HG02798 (cell line): ENCODE measurements at regions not wholly inside any gene's neighbourhood (a gene's known extent, or its start where the extent isn't known, plus 50 kb on each side); places are given as distances from the start of the nearest gene placed in this dataset.

ENCODE experiments used
- ATAC-seq: cut with Tn5 transposase; IDR thresholded peaks from one replicate; pipeline ENCODE4 v1.9.1; 2021; ENCODE audit warnings: mild to moderate bottlenecking; ENCODE audit not compliant: unreplicated experiment, poor library complexity

GRCh38 chr6:81832304-81832703, 79.8 kb upstream of the TENT5A start:
- no peak for ATAC-seq

GRCh38 chr6:81831274-81831673, 78.8 kb upstream of the TENT5A start:
- ATAC-seq, result no peak

GRCh38 chr6:81826784-81827183, 74.3 kb upstream of the TENT5A start:
- no peak for ATAC-seq

- ATAC-seq, result no peak
Observed at GRCh38 chr6:81822568-81822967, 70.1 kb upstream of the TENT5A start.

GRCh38 chr6:81821449-81821848, 69.0 kb upstream of the TENT5A start:
- ATAC-seq, result no peak

GRCh38 chr6:81820980-81821379, 68.5 kb upstream of the TENT5A start:
- ATAC-seq, result peak; percentile 48

GRCh38 chr6:81820422-81820821, 67.9 kb upstream of the TENT5A start:
- no peak for ATAC-seq

- ATAC-seq, result no peak
Observed at GRCh38 chr6:81819767-81820166, 67.3 kb upstream of the TENT5A start.

- ATAC-seq, result peak; percentile 65
Observed at GRCh38 chr6:81818901-81819361, 66.5 kb upstream of the TENT5A start.

- ATAC-seq, result no peak
Observed at GRCh38 chr6:81816380-81816779, 63.9 kb upstream of the TENT5A start.

GRCh38 chr6:81814370-81815076, 62.0 kb upstream of the TENT5A start:
- no peak for ATAC-seq

- no peak for ATAC-seq
Observed at GRCh38 chr6:81813305-81813704, 60.8 kb upstream of the TENT5A start.

- no peak for ATAC-seq
Observed at GRCh38 chr6:81812401-81812800, 59.9 kb upstream of the TENT5A start.

GRCh38 chr6:81808851-81809570, 56.5 kb upstream of the TENT5A start:
- ATAC-seq, result no peak

GRCh38 chr6:81806793-81807565, 54.5 kb upstream of the TENT5A start:
- no peak for ATAC-seq

GRCh38 chr6:81802356-81802755, 49.9 kb upstream of the TENT5A start:
- no peak for ATAC-seq
